Endothelial cell of umbilical vein (primary cell): ENCODE measurements at regions not wholly inside any gene's neighbourhood (a gene's known extent, or its start where the extent isn't known, plus 50 kb on each side); places are given as distances from the start of the nearest gene placed in this dataset.

Experiments
- BruUV-seq: library from RNA; stranded (reverse); fragments of 400-500 nt; replicated peaks from 2 replicates; lab custom pipeline; 2021; lab: Mats Ljungman, UMichigan
- CTCF ChIA-PET: fragments of 300-600, 350-600 bp; sonication (Branson Sonifier 250); formaldehyde crosslinking; loops from one replicate; lab custom pipeline; 2021; ENCODE audit warnings: antibody characterized with exemption, inconsistent platforms; lab: Charles Lee
- POLR2A ChIA-PET: fragments of 300-600, 350-600 bp; sonication (Branson Sonifier 250); formaldehyde crosslinking; loops from one replicate; lab custom pipeline; 2021; ENCODE audit warnings: antibody characterized with exemption, inconsistent platforms; lab: Charles Lee
- DNase-seq: peaks from one replicate; pipeline ENCODE4 v3.0.0-alpha.2; 2011; ENCODE audit warnings: low read depth, low spot score
- FAIRE-seq: peaks from 2 replicates; lab custom pipeline; 2011; peaks lifted over from hg19 to GRCh38; lab: Jason Lieb, UNC
- H2AFZ ChIP-seq: 2 replicates; pipeline ENCODE4 v1.6.0; 2012; ENCODE audit warnings: low read depth, low read length, control low read depth, inconsistent platforms
- H3K27ac ChIP-seq: 2 replicates; pipeline ENCODE4 v1.5.1; 2011; ENCODE audit warnings: low read depth, mild to moderate bottlenecking, control low read depth, low read length, moderate library complexity; ENCODE audit not compliant: insufficient read depth
- H3K27me3 ChIP-seq, 2 experiments: 2 replicates each; pipeline versions ENCODE4 v1.6.0 to v1.6.1; 2011; ENCODE audit warnings: low read length in 2 of 2, mixed read lengths in 1 of 2; ENCODE audit not compliant: control insufficient read depth in 2 of 2, insufficient read depth in 2 of 2
- H3K36me3 ChIP-seq, 2 experiments: 2 replicates in 1 of 2; 3 replicates in 1 of 2; pipeline ENCODE4 v1.5.1; 2011; ENCODE audit warnings: low read length in 2 of 2, mild to moderate bottlenecking in 1 of 2, moderate library complexity in 1 of 2; ENCODE audit not compliant: control insufficient read depth in 2 of 2, insufficient read depth in 2 of 2; ENCODE audit errors: extremely low read depth in 1 of 2
- H3K4me1 ChIP-seq: 3 replicates; pipeline ENCODE4 v1.5.1; 2011; ENCODE audit warnings: mild to moderate bottlenecking, low read length; ENCODE audit not compliant: control insufficient read depth, insufficient read depth; ENCODE audit errors: extremely low read depth
- H3K4me2 ChIP-seq: 2 replicates; pipeline ENCODE4 v1.6.1; 2011; ENCODE audit warnings: low read length, control low read depth, mixed read lengths; ENCODE audit not compliant: insufficient read depth
- H3K4me3 ChIP-seq, 3 experiments: fragments of 200-600 bp in 1 of 3; sonication (generic), shearing (Covaris generic) in 1 of 3; replicated peaks in 1 of 3; 2 replicates each; pipeline ENCODE4 v1.5.1; 2011 to 2016; ENCODE audit warnings: control low read depth in 3 of 3, low read length in 3 of 3, mild to moderate bottlenecking in 2 of 3, inconsistent platforms in 1 of 3, low read depth in 1 of 3, moderate library complexity in 1 of 3; ENCODE audit not compliant: insufficient read depth in 1 of 3
- H3K79me2 ChIP-seq: 2 replicates; pipeline ENCODE4 v1.6.0; 2012; ENCODE audit warnings: low read length, inconsistent platforms; ENCODE audit not compliant: control insufficient read depth, insufficient read depth
- H3K9ac ChIP-seq: replicated peaks from 2 replicates; pipeline ENCODE3; 2011; ENCODE audit warnings: low read length, control low read depth; ENCODE audit not compliant: insufficient read depth; ENCODE audit errors: extremely low read depth
- H3K9me1 ChIP-seq: replicated peaks from 3 replicates; pipeline ENCODE4 v1.6.0; 2011; ENCODE audit warnings: mild to moderate bottlenecking, low read length; ENCODE audit not compliant: control insufficient read depth, insufficient read depth; ENCODE audit errors: extremely low read depth
- H3K9me3 ChIP-seq: replicated peaks from 2 replicates; pipeline ENCODE4 v1.5.1; 2012; ENCODE audit warnings: low read length, inconsistent platforms; ENCODE audit not compliant: control insufficient read depth, insufficient read depth
- H4K20me1 ChIP-seq: replicated peaks from 2 replicates; pipeline ENCODE3; 2011; ENCODE audit warnings: mild to moderate bottlenecking, low read length; ENCODE audit not compliant: control insufficient read depth, insufficient read depth; ENCODE audit errors: extremely low read depth
- EZH2 ChIP-seq: IDR thresholded peaks from 2 replicates; pipeline ENCODE4 v1.6.1; 2012; ENCODE audit warnings: borderline replicate concordance, low read depth, mild to moderate bottlenecking, moderate library complexity, low read length, inconsistent platforms; ENCODE audit not compliant: severe bottlenecking
- FOS ChIP-seq: IDR thresholded peaks from 2 replicates; pipeline ENCODE4 v1.6.1; 2011; ENCODE audit warnings: mild to moderate bottlenecking, low read length, moderate library complexity, borderline replicate concordance; ENCODE audit not compliant: insufficient read depth
- GATA2 ChIP-seq: IDR thresholded peaks from 2 replicates; pipeline ENCODE4 v1.7.0; 2011; ENCODE audit warnings: low read depth, mild to moderate bottlenecking, moderate library complexity, mixed read lengths, low read length; ENCODE audit not compliant: insufficient read length, insufficient read depth
- JUN ChIP-seq: IDR thresholded peaks from 2 replicates; pipeline ENCODE4 v1.6.1; 2011; ENCODE audit warnings: borderline replicate concordance, low read depth; ENCODE audit not compliant: insufficient read length, insufficient read depth
- MYC ChIP-seq: IDR thresholded peaks from one replicate; pipeline ENCODE4 v1.6.1; 2011; ENCODE audit warnings: mild to moderate bottlenecking, low read depth, low read length
- POLR2A ChIP-seq: IDR thresholded peaks from 2 replicates; pipeline ENCODE4 v1.6.1; 2012; ENCODE audit warnings: low read depth, mild to moderate bottlenecking, control low read depth, low read length
- POLR2AphosphoS5 ChIP-seq: IDR thresholded peaks from 2 replicates; pipeline ENCODE4 v1.6.1; 2012; ENCODE audit warnings: low read depth, mild to moderate bottlenecking, control low read depth, low read length, moderate library complexity; ENCODE audit not compliant: insufficient read depth
- dilution Hi-C: fragments of 300-500 bp; cut with MboI; formaldehyde crosslinking; loops from one replicate; pipeline ENCODE4 v1.15.0; 2019; ENCODE audit warnings: low sequenced_read_pairs; ENCODE audit not compliant: extremely low pct_ligation_motif_present
- intact Hi-C: fragments of 100-400 bp; cut with micrococcal nuclease; formaldehyde crosslinking; loops from one replicate; pipeline ENCODE4 v1.10.0; 2022
- TF ChIP-seq, protein P1 (sequence below): IDR thresholded peaks from 2 replicates; pipeline ENCODE4 v1.6.1; 2011; ENCODE audit not compliant: insufficient read depth, insufficient read length
- TF ChIP-seq, protein P2 (sequence below), 2 donors: IDR thresholded peaks; 1 replicate in 1 of 2; 2 replicates in 1 of 2; pipeline ENCODE4 v1.5.1; 2011; ENCODE audit warnings: low read length in 2 of 2, mild to moderate bottlenecking in 2 of 2, moderate library complexity in 2 of 2, control low read depth in 1 of 2, inconsistent platforms in 1 of 2, low read depth in 1 of 2; ENCODE audit not compliant: insufficient read depth in 1 of 2; ENCODE audit errors: extremely low read depth in 1 of 2

DNA sequence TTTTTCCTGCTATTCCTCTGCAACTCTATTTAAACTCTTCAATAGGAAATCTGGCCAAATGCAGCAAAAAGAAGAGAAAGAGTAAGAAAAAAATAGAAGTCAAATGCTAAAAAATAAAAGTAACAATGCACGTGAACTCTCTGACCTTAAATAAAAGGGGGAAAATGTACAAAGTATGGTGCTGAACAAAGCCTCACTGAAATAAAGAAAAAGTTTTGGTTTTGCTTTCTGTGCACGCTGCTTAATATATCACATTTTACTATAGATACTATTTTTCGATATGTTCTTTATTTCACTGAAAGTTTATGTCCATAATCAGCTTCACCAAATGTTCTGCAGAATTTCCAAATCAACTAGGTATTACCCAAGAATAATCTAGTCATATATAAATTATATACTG lies 396.3 kb downstream of the CBLN2 start:
- Histone ChIP-seq H2AFZ (no peak overlapping the region), H4K20me1 (no peaks in the 10 kb centered on the region), H3K9me1 (no peaks in the 10 kb centered on the region), H3K27me3 (no peaks in the 10 kb centered on the region), H3K4me1 (no peaks in the 10 kb centered on the region), H3K4me3 (no peak overlapping the region), H3K9ac (no peak overlapping the region), H3K4me2 (no peak overlapping the region), H3K36me3 (no peaks in the 10 kb centered on the region), H3K27ac (no peak overlapping the region), H3K9me3 (no peaks in the 10 kb centered on the region), H3K79me2 (no peaks in the 10 kb centered on the region)
- dilution Hi-C loops (no loop called here), intact Hi-C loops (no loop called here)
- DNase-seq, result no peak
- no peak for TF ChIP-seq EZH2
- TF ChIP-seq MYC, result no peak
- no peak for TF ChIP-seq POLR2AphosphoS5
- no TSS peak for BruUV-seq
- CTCF ChIA-PET, result no interaction called here
- no peak for FAIRE-seq
- POLR2A ChIA-PET, result no interaction called here

DNA sequence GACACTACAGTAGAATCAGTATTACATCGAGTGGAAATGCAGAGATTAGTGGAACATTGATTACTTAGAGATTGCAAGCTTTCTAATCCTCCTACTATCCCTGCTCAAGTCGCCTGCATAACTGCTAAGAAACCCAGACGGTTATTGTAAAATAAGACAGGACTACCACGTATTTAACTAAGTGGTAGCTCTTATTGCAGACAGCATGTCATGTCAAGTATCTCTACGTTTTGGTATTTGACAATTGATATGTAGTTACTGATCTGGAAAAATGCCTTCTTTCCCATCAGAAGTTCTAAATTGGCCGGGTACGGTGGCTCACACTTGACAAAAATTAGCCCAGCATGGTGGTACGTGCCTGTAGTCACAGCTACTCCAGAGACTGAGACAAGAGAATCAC lies 404.1 kb downstream of the CBLN2 start:
- DNase-seq (no peak), FAIRE-seq (no peak)
- Histone ChIP-seq H3K9ac (no peak overlapping the region), H3K4me3 (no peak overlapping the region), H3K27ac (no peak overlapping the region), H3K9me3 (no peaks in the 10 kb centered on the region), H4K20me1 (no peaks in the 10 kb centered on the region), H3K79me2 (no peaks in the 10 kb centered on the region), H3K27me3 (no peaks in the 10 kb centered on the region), H3K4me2 (no peak overlapping the region), H3K9me1 (no peaks in the 10 kb centered on the region), H2AFZ (no peak overlapping the region), H3K36me3 (no peaks in the 10 kb centered on the region), H3K4me1 (no peaks in the 10 kb centered on the region)
- TF ChIP-seq POLR2A (no peak), GATA2 (no peak), POLR2AphosphoS5 (no peak), MYC (no peak), JUN (no peak), EZH2 (no peak), FOS (no peak)
- TF ChIP-seq, protein P1, sequence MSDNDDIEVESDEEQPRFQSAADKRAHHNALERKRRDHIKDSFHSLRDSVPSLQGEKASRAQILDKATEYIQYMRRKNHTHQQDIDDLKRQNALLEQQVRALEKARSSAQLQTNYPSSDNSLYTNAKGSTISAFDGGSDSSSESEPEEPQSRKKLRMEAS, result no peak
- TF ChIP-seq, protein P2, sequence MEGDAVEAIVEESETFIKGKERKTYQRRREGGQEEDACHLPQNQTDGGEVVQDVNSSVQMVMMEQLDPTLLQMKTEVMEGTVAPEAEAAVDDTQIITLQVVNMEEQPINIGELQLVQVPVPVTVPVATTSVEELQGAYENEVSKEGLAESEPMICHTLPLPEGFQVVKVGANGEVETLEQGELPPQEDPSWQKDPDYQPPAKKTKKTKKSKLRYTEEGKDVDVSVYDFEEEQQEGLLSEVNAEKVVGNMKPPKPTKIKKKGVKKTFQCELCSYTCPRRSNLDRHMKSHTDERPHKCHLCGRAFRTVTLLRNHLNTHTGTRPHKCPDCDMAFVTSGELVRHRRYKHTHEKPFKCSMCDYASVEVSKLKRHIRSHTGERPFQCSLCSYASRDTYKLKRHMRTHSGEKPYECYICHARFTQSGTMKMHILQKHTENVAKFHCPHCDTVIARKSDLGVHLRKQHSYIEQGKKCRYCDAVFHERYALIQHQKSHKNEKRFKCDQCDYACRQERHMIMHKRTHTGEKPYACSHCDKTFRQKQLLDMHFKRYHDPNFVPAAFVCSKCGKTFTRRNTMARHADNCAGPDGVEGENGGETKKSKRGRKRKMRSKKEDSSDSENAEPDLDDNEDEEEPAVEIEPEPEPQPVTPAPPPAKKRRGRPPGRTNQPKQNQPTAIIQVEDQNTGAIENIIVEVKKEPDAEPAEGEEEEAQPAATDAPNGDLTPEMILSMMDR (IDR thresholded peaks at IDR 0.05; ENCODE audit: extremely low read depth in 1 of 2, insufficient read depth in 1 of 2, low read depth in 1 of 2, low read length in 2 of 2), result no peak
- dilution Hi-C loops, result no loop called here
- intact Hi-C loops, result no loop called here
- ChIA-PET CTCF (no interaction called here), POLR2A (no interaction called here)
- no TSS peak for BruUV-seq
